HepG2 (cell line): ENCODE measurements at regions not wholly inside any gene's neighbourhood (a gene's known extent, or its start where the extent isn't known, plus 50 kb on each side); places are given as distances from the start of the nearest gene placed in this dataset.

Experiments used
- ATAC-seq: fragments of 200-7000 bp; cut with Tn5 transposase; 3 replicates; pipeline ENCODE4 v1.9.1; 2020; ENCODE audit warnings: mild to moderate bottlenecking, moderate library complexity
- BruUV-seq: library from RNA; stranded (reverse); fragments of 400-500 nt; replicated peaks from 2 replicates; lab custom pipeline; 2021; lab: Mats Ljungman, UMichigan
- CTCF ChIA-PET: fragments of 300-600 bp; formaldehyde crosslinking; extraction: SDS; loops from one replicate; lab custom pipeline; 2021; ENCODE audit warnings: low total read pairs, inconsistent platforms, low intra/inter-chr PET ratio; lab: Yijun Ruan, JAX
- POLR2A ChIA-PET: fragments of 350-600 bp; sonication (Branson Sonifier 250); formaldehyde crosslinking; loops from one replicate; lab custom pipeline; 2020; ENCODE audit warnings: antibody characterized with exemption, inconsistent platforms; lab: Yijun Ruan, JAX
- DNase-seq: peaks from one replicate; pipeline ENCODE4 v3.0.0-alpha.2; 2015; ENCODE audit warnings: low spot score
- FAIRE-seq: peaks from 3 replicates; lab custom pipeline; 2011; peaks lifted over from hg19 to GRCh38; lab: Jason Lieb, UNC
- H2AFZ ChIP-seq: one replicate; pipeline ENCODE4 v1.6.1; 2011; ENCODE audit warnings: low read length, inconsistent platforms
- H3K27ac ChIP-seq: fragments of 300-600 bp; 3 replicates; pipeline ENCODE4 v1.8.0; 2011; ENCODE audit warnings: mixed run types, mild to moderate bottlenecking, mixed read lengths, low read length, inconsistent platforms; ENCODE audit not compliant: insufficient read depth; ENCODE audit errors: extremely low read length
- H3K27me3 ChIP-seq, 2 experiments: fragments of 200-600 bp in 1 of 2; 2 replicates in 1 of 2; 3 replicates in 1 of 2; pipeline versions ENCODE4 v1.6.0 to v1.8.0; 2011; ENCODE audit warnings: low read length in 2 of 2, mild to moderate bottlenecking in 2 of 2, moderate library complexity in 2 of 2, inconsistent platforms in 1 of 2; ENCODE audit not compliant: insufficient read depth in 2 of 2, control insufficient read depth in 1 of 2
- H3K36me3 ChIP-seq, 2 experiments: fragments of 200-600 bp in 1 of 2; replicated peaks in 1 of 2; 2 replicates in 1 of 2; 3 replicates in 1 of 2; pipeline versions ENCODE4 v1.5.1 to v1.8.0; 2011; ENCODE audit warnings: low read length in 2 of 2, inconsistent platforms in 1 of 2; ENCODE audit not compliant: insufficient read depth in 2 of 2, control insufficient read depth in 1 of 2
- H3K4me1 ChIP-seq: 2 replicates; pipeline ENCODE4 v1.5.1; 2012; ENCODE audit warnings: low read length, inconsistent platforms; ENCODE audit not compliant: insufficient read depth
- H3K4me2 ChIP-seq: 2 replicates; pipeline ENCODE4 v1.6.0; 2011; ENCODE audit warnings: low read depth, low read length, inconsistent platforms
- H3K4me3 ChIP-seq, 3 experiments: fragments of 200-600 bp in 1 of 3; sonication (generic), shearing (Covaris generic) in 1 of 3; replicated peaks in 1 of 3; 2 replicates each; pipeline ENCODE4 v1.5.1; 2011 to 2016; ENCODE audit warnings: low read length in 3 of 3, inconsistent platforms in 2 of 3, low read depth in 2 of 3, mild to moderate bottlenecking in 2 of 3, control low read depth in 1 of 3, mixed read lengths in 1 of 3; ENCODE audit not compliant: insufficient read depth in 1 of 3
- H3K79me2 ChIP-seq: one replicate; pipeline ENCODE4 v1.6.1; 2011; ENCODE audit warnings: low read length, inconsistent platforms; ENCODE audit not compliant: insufficient read depth
- H3K9ac ChIP-seq: 2 replicates; pipeline ENCODE4 v1.6.0; 2011; ENCODE audit warnings: mild to moderate bottlenecking, low read depth, low read length, inconsistent platforms; ENCODE audit not compliant: insufficient read depth
- H3K9me3 ChIP-seq: 2 replicates; pipeline ENCODE4 v1.5.1; 2012; ENCODE audit warnings: mild to moderate bottlenecking, low read length
- H4K20me1 ChIP-seq: 2 replicates; pipeline ENCODE4 v1.6.0; 2011; ENCODE audit warnings: inconsistent platforms, mild to moderate bottlenecking, low read length, moderate library complexity; ENCODE audit not compliant: insufficient read depth
- SRSF4 ChIP-seq: fragments of 200-400 bp; formaldehyde crosslinking; IDR thresholded peaks from one replicate; pipeline ENCODE4 v1.6.1; 2018; ENCODE audit warnings: mild to moderate bottlenecking, low read depth, low read length, moderate library complexity; ENCODE audit not compliant: poor library complexity, severe bottlenecking
- TAF1 ChIP-seq: sonication (generic); formaldehyde crosslinking; IDR thresholded peaks from 2 replicates; pipeline ENCODE4 v1.4.0; 2020; ENCODE audit warnings: missing genetic modification reagents
- ZNF720 ChIP-seq: sonication (generic); formaldehyde crosslinking; IDR thresholded peaks from 2 replicates; pipeline ENCODE4 v1.4.0; 2020; ENCODE audit warnings: missing genetic modification reagents
- ZNF749 ChIP-seq: sonication (generic); formaldehyde crosslinking; IDR thresholded peaks from 2 replicates; pipeline ENCODE4 v1.8.0; 2022; ENCODE audit warnings: mild to moderate bottlenecking, missing genetic modification reagents, moderate library complexity, borderline replicate concordance
- WGBS: methylation state at CpG from one replicate; pipeline ENCODE4 v1.1.6; 2017; ENCODE audit warnings: low lambda C conversion rate; 5-methylcytosine and 5-hydroxymethylcytosine counted together
- in situ Hi-C: cut with HindIII; loops from 2 replicates; pipeline ENCODE4 v1.10.0; 2017; ENCODE audit warnings: low pct_unique_long_range_greater_than_20kb; ENCODE audit not compliant: extremely low pct_ligation_motif_present
- intact Hi-C: fragments of 100-400 bp; cut with micrococcal nuclease; formaldehyde crosslinking; loops from one replicate; pipeline ENCODE4 v1.10.0; 2022; ENCODE audit not compliant: unreplicated experiment
- TF ChIP-seq, protein P1 (sequence below): sonication (generic); formaldehyde crosslinking; IDR thresholded peaks from 2 replicates; pipeline ENCODE4 v1.4.0; 2020; ENCODE audit warnings: mild to moderate bottlenecking, missing genetic modification reagents
- TF ChIP-seq, protein P2 (sequence below): IDR thresholded peaks from 2 replicates; pipeline ENCODE4 v1.4.0; 2020; ENCODE audit warnings: mild to moderate bottlenecking, missing genetic modification reagents
- TF ChIP-seq, protein P3 (sequence below): sonication (generic); formaldehyde crosslinking; IDR thresholded peaks from 2 replicates; pipeline ENCODE4 v1.5.1; 2020; ENCODE audit warnings: mild to moderate bottlenecking, missing genetic modification reagents, moderate library complexity
- TF ChIP-seq, protein P4 (sequence below): IDR thresholded peaks from 2 replicates; pipeline ENCODE4 v1.6.1; 2012; ENCODE audit warnings: low read length, improper control_type of control experiment
- TF ChIP-seq, protein P5 (sequence below): sonication (generic); formaldehyde crosslinking; IDR thresholded peaks from 2 replicates; pipeline ENCODE4 v1.4.0; 2020; ENCODE audit warnings: missing genetic modification reagents, mild to moderate bottlenecking, borderline replicate concordance

DNA sequence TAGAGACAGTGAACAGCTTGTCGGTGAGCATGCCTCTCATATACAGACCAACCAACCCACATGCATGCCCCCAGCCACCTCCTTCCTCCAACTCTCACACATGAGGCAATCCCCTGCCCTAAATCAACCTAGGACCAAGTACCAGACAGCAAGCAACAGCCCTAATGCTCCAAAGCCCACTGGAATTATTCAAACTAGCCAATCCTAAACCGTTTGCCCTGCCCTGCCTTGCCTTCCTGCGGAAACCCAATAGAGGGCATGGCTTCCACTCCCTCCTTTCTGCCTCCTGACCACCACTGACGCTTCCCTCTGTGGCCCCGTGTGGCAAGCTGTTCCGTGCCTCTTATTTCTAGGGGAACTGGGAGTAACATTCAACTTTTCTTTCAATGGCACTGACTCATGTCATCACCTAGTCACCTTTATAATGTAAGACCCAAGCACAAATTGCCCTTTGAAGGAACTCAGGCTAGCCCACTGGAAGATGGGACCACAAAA is 129.3 kb upstream of the GJB5 start:
- 22% methylated on average over 6 of the region's 6 CpGs for WGBS
- ChIA-PET POLR2A (no interaction called here), CTCF (no interaction called here)
- Histone ChIP-seq H3K27me3 (no peaks in the 10 kb centered on the region; a peak in 1 of 5 replicates), H4K20me1 (no peaks in the 10 kb centered on the region), H3K9ac (no peak overlapping the region), H3K4me2 (no peak overlapping the region), H3K36me3 (no peaks in the 10 kb centered on the region), H2AFZ (no peak overlapping the region), H3K4me1 (no peaks in the 10 kb centered on the region), H3K9me3 (no peaks in the 10 kb centered on the region), H3K79me2 (no peaks in the 10 kb centered on the region), H3K4me3 (no peak overlapping the region), H3K27ac (no peak overlapping the region)
- BruUV-seq, result no TSS peak
- FAIRE-seq, result no peak
- no peak for ATAC-seq
- intact Hi-C loops (no loop called here), in situ Hi-C loops (no loop called here)
- no peak for DNase-seq
- TF ChIP-seq ZNF749 (no peak), ZNF720 (CRISPR knock-in tag) (no peak), SRSF4 (no peak), TAF1 (CRISPR knock-in tag) (no peak)
- TF ChIP-seq, protein P1, sequence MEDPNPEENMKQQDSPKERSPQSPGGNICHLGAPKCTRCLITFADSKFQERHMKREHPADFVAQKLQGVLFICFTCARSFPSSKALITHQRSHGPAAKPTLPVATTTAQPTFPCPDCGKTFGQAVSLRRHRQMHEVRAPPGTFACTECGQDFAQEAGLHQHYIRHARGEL (CRISPR knock-in tag), result no peak
- TF ChIP-seq, protein P2, sequence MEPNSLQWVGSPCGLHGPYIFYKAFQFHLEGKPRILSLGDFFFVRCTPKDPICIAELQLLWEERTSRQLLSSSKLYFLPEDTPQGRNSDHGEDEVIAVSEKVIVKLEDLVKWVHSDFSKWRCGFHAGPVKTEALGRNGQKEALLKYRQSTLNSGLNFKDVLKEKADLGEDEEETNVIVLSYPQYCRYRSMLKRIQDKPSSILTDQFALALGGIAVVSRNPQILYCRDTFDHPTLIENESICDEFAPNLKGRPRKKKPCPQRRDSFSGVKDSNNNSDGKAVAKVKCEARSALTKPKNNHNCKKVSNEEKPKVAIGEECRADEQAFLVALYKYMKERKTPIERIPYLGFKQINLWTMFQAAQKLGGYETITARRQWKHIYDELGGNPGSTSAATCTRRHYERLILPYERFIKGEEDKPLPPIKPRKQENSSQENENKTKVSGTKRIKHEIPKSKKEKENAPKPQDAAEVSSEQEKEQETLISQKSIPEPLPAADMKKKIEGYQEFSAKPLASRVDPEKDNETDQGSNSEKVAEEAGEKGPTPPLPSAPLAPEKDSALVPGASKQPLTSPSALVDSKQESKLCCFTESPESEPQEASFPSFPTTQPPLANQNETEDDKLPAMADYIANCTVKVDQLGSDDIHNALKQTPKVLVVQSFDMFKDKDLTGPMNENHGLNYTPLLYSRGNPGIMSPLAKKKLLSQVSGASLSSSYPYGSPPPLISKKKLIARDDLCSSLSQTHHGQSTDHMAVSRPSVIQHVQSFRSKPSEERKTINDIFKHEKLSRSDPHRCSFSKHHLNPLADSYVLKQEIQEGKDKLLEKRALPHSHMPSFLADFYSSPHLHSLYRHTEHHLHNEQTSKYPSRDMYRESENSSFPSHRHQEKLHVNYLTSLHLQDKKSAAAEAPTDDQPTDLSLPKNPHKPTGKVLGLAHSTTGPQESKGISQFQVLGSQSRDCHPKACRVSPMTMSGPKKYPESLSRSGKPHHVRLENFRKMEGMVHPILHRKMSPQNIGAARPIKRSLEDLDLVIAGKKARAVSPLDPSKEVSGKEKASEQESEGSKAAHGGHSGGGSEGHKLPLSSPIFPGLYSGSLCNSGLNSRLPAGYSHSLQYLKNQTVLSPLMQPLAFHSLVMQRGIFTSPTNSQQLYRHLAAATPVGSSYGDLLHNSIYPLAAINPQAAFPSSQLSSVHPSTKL (CRISPR knock-in tag), result no peak
- TF ChIP-seq, protein P3, sequence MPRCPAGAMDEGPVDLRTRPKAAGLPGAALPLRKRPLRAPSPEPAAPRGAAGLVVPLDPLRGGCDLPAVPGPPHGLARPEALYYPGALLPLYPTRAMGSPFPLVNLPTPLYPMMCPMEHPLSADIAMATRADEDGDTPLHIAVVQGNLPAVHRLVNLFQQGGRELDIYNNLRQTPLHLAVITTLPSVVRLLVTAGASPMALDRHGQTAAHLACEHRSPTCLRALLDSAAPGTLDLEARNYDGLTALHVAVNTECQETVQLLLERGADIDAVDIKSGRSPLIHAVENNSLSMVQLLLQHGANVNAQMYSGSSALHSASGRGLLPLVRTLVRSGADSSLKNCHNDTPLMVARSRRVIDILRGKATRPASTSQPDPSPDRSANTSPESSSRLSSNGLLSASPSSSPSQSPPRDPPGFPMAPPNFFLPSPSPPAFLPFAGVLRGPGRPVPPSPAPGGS, result no peak
- TF ChIP-seq, protein P4, sequence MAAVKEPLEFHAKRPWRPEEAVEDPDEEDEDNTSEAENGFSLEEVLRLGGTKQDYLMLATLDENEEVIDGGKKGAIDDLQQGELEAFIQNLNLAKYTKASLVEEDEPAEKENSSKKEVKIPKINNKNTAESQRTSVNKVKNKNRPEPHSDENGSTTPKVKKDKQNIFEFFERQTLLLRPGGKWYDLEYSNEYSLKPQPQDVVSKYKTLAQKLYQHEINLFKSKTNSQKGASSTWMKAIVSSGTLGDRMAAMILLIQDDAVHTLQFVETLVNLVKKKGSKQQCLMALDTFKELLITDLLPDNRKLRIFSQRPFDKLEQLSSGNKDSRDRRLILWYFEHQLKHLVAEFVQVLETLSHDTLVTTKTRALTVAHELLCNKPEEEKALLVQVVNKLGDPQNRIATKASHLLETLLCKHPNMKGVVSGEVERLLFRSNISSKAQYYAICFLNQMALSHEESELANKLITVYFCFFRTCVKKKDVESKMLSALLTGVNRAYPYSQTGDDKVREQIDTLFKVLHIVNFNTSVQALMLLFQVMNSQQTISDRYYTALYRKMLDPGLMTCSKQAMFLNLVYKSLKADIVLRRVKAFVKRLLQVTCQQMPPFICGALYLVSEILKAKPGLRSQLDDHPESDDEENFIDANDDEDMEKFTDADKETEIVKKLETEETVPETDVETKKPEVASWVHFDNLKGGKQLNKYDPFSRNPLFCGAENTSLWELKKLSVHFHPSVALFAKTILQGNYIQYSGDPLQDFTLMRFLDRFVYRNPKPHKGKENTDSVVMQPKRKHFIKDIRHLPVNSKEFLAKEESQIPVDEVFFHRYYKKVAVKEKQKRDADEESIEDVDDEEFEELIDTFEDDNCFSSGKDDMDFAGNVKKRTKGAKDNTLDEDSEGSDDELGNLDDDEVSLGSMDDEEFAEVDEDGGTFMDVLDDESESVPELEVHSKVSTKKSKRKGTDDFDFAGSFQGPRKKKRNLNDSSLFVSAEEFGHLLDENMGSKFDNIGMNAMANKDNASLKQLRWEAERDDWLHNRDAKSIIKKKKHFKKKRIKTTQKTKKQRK, result no peak
- TF ChIP-seq, protein P5, sequence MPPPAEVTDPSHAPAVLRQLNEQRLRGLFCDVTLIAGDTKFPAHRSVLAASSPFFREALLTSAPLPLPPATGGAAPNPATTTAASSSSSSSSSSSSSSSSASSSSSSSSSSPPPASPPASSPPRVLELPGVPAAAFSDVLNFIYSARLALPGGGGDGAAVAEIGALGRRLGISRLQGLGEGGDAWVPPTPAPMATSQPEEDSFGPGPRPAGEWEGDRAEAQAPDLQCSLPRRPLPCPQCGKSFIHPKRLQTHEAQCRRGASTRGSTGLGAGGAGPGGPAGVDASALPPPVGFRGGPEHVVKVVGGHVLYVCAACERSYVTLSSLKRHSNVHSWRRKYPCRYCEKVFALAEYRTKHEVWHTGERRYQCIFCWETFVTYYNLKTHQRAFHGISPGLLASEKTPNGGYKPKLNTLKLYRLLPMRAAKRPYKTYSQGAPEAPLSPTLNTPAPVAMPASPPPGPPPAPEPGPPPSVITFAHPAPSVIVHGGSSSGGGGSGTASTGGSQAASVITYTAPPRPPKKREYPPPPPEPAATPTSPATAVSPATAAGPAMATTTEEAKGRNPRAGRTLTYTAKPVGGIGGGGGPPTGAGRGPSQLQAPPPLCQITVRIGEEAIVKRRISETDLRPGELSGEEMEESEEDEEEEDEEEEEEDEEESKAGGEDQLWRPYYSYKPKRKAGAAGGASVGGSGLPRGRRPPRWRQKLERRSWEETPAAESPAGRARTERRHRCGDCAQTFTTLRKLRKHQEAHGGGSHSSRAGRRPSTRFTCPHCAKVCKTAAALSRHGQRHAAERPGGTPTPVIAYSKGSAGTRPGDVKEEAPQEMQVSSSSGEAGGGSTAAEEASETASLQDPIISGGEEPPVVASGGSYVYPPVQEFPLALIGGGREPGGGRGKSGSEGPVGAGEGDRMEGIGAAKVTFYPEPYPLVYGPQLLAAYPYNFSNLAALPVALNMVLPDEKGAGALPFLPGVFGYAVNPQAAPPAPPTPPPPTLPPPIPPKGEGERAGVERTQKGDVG, result no peak
